Body of pancreas (tissue), 4 donors: ENCODE measurements at regions not wholly inside any gene's neighbourhood (a gene's known extent, or its start where the extent isn't known, plus 50 kb on each side); places are given as distances from the start of the nearest gene placed in this dataset.

Experiments used
- POLR2A ChIP-seq, 3 donors: fragments of 450-650 bp; IDR thresholded peaks; one replicate each; pipeline ENCODE4 v1.6.1; 2016; ENCODE audit warnings: antibody characterized with exemption in 3 of 3, mild to moderate bottlenecking in 2 of 3
- TF ChIP-seq, protein P1 (sequence below), 7 experiments: fragments of 450-650 bp in 4 of 7; fragments of 200-600 bp in 3 of 7; sonication (generic) in 3 of 7; IDR thresholded peaks; one replicate each; pipeline ENCODE4 v1.5.1; 2016 to 2019; ENCODE audit warnings: antibody characterized with exemption in 7 of 7

- no peak for TF ChIP-seq POLR2A (IDR thresholded peaks at IDR 0.05)
- TF ChIP-seq, protein P1, sequence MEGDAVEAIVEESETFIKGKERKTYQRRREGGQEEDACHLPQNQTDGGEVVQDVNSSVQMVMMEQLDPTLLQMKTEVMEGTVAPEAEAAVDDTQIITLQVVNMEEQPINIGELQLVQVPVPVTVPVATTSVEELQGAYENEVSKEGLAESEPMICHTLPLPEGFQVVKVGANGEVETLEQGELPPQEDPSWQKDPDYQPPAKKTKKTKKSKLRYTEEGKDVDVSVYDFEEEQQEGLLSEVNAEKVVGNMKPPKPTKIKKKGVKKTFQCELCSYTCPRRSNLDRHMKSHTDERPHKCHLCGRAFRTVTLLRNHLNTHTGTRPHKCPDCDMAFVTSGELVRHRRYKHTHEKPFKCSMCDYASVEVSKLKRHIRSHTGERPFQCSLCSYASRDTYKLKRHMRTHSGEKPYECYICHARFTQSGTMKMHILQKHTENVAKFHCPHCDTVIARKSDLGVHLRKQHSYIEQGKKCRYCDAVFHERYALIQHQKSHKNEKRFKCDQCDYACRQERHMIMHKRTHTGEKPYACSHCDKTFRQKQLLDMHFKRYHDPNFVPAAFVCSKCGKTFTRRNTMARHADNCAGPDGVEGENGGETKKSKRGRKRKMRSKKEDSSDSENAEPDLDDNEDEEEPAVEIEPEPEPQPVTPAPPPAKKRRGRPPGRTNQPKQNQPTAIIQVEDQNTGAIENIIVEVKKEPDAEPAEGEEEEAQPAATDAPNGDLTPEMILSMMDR (IDR thresholded peaks at IDR 0.05) = no peak
These were observed 1307.0 kb upstream of the GJE1 start for GRCh38 chr6:140825731-140826130.
